K562 (cell line): ENCODE measurements at regions not wholly inside any gene's neighbourhood (a gene's known extent, or its start where the extent isn't known, plus 50 kb on each side); places are given as distances from the start of the nearest gene placed in this dataset.

Experiments used
- CBFA2T3 ChIP-seq: fragments of 450-650 bp; IDR thresholded peaks from 2 replicates; pipeline ENCODE4 v1.6.1; 2017
- CEBPB ChIP-seq: fragments of 450-650 bp; IDR thresholded peaks from 2 replicates; pipeline ENCODE4 v1.6.1; 2016; ENCODE audit warnings: missing genetic modification characterization, missing compliant biosample characterization
- PHB ChIP-seq: fragments of 250-450 bp; sonication (Bioruptor Pico); IDR thresholded peaks from 2 replicates; pipeline ENCODE4 v1.5.0; 2021
- PTRF ChIP-seq: fragments of 450-650 bp; IDR thresholded peaks from 2 replicates; pipeline ENCODE4 v1.6.1; 2016; ENCODE audit warnings: mild to moderate bottlenecking, missing genetic modification characterization, missing compliant biosample characterization
- RNF2 ChIP-seq: sonication (generic); IDR thresholded peaks from 2 replicates; pipeline ENCODE4 v1.6.1; 2016
- TAF9B ChIP-seq: fragments of 450-650 bp; IDR thresholded peaks from 2 replicates; pipeline ENCODE4 v1.6.1; 2018; ENCODE audit warnings: mild to moderate bottlenecking; ENCODE audit not compliant: partially characterized antibody
- TEAD1 ChIP-seq, 2 experiments: fragments of 450-650 bp in 1 of 2; sonication (generic) in 1 of 2; formaldehyde crosslinking; IDR thresholded peaks; 2 replicates each; pipeline versions ENCODE4 v1.4.0 to v1.8.0; 2020 to 2022; ENCODE audit warnings: mild to moderate bottlenecking in 2 of 2, missing genetic modification reagents in 1 of 2
- ZBTB11 ChIP-seq, 3 experiments: fragments of 200-800 bp in 1 of 3; fragments of 250-450 bp in 1 of 3; fragments of 450-650 bp in 1 of 3; sonication (Bioruptor Pico) in 1 of 3; sonication (Bioruptor generic) in 1 of 3; formaldehyde crosslinking in 1 of 3; IDR thresholded peaks; 2 replicates each; pipeline versions ENCODE4 v1.6.1 to v1.8.0; 2016 to 2022; ENCODE audit warnings: mild to moderate bottlenecking in 2 of 3, missing genetic modification characterization in 2 of 3, missing compliant biosample characterization in 1 of 3, moderate library complexity in 1 of 3
- ZFX ChIP-seq: sonication (generic); formaldehyde crosslinking; IDR thresholded peaks from 2 replicates; pipeline ENCODE4 v1.8.0; 2022; ENCODE audit warnings: mild to moderate bottlenecking, missing genetic modification reagents, moderate library complexity
- ZNF165 ChIP-seq: fragments of 250-450 bp; sonication (Bioruptor Pico); IDR thresholded peaks from 2 replicates; pipeline ENCODE4 v1.4.0; 2020; ENCODE audit warnings: borderline replicate concordance
- ZNF197 ChIP-seq: fragments of 200-800 bp; sonication (Bioruptor generic); IDR thresholded peaks from 2 replicates; pipeline ENCODE4 v1.6.1; 2016; ENCODE audit warnings: low read depth, missing genetic modification characterization, missing compliant biosample characterization
- ZNF311 ChIP-seq: fragments of 250-450 bp; sonication (Bioruptor Pico); IDR thresholded peaks from 2 replicates; pipeline ENCODE4 v1.4.0; 2020; ENCODE audit warnings: mild to moderate bottlenecking, moderate library complexity
- ZNF592 ChIP-seq: fragments of 450-650 bp; IDR thresholded peaks from 2 replicates; pipeline ENCODE4 v1.6.1; 2017; ENCODE audit warnings: antibody characterized with exemption, mild to moderate bottlenecking
- TF ChIP-seq, protein P1 (sequence below): fragments of 450-650 bp; formaldehyde crosslinking; IDR thresholded peaks from 2 replicates; pipeline ENCODE4 v1.4.0; 2022; ENCODE audit warnings: mild to moderate bottlenecking, moderate library complexity
- TF ChIP-seq, protein P2 (sequence below): fragments of 450-650 bp; conservative IDR thresholded peaks from 2 replicates; pipeline ENCODE4 v1.6.1; 2016; ENCODE audit warnings: missing genetic modification characterization, low read depth, mild to moderate bottlenecking, control low read depth, missing compliant biosample characterization

GRCh38 chr11:91904792-91905785 is 319.5 kb upstream of the FAT3 start (continued):
- TF ChIP-seq ZNF592 = peak; percentile 51; the same call in 1 of the 2 replicates
- TF ChIP-seq ZNF165 (CRISPR knock-in tag) = no peak
- peak; percentile 72; the same call in 1 of the 2 replicates for TF ChIP-seq RNF2
- no peak for TF ChIP-seq PHB (CRISPR knock-in tag)
- peak; percentile 61; the same call in 1 of the 2 replicates for TF ChIP-seq ZFX (CRISPR knock-in tag)
- TF ChIP-seq CEBPB = peak; percentile 96
- TF ChIP-seq TAF9B = peak; percentile 38
- TF ChIP-seq ZBTB11 (CRISPR knock-in tag; IDR thresholded peaks at IDR 0.05) = 0 out of 6 replicates have a peak, but pooled peaks of 1 of the 3 experiments have one; percentile 34
- peak; percentile 13; the same call in 1 of the 2 replicates for TF ChIP-seq PTRF (tag)
- TF ChIP-seq, protein P1, sequence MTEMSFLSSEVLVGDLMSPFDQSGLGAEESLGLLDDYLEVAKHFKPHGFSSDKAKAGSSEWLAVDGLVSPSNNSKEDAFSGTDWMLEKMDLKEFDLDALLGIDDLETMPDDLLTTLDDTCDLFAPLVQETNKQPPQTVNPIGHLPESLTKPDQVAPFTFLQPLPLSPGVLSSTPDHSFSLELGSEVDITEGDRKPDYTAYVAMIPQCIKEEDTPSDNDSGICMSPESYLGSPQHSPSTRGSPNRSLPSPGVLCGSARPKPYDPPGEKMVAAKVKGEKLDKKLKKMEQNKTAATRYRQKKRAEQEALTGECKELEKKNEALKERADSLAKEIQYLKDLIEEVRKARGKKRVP (CRISPR knock-in tag) = peak; percentile 77
- TF ChIP-seq, protein P2, sequence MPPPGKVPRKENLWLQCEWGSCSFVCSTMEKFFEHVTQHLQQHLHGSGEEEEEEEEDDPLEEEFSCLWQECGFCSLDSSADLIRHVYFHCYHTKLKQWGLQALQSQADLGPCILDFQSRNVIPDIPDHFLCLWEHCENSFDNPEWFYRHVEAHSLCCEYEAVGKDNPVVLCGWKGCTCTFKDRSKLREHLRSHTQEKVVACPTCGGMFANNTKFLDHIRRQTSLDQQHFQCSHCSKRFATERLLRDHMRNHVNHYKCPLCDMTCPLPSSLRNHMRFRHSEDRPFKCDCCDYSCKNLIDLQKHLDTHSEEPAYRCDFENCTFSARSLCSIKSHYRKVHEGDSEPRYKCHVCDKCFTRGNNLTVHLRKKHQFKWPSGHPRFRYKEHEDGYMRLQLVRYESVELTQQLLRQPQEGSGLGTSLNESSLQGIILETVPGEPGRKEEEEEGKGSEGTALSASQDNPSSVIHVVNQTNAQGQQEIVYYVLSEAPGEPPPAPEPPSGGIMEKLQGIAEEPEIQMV = peak; percentile 66
- TF ChIP-seq CBFA2T3 = peak; percentile 84
- TF ChIP-seq ZNF311 (CRISPR knock-in tag) = peak; percentile 43; the same call in 1 of the 2 replicates
- TF ChIP-seq TEAD1 (CRISPR knock-in tag; IDR thresholded peaks at IDR 0.05) = peak; percentile 21 to 22; a peak in 2 of 4 replicates
- TF ChIP-seq ZNF197 (CRISPR knock-in tag) = 0 out of 2 replicates have a peak, but pooled peaks have one; percentile 48
